Endothelial cell of umbilical vein (primary cell): ENCODE measurements at regions not wholly inside any gene's neighbourhood (a gene's known extent, or its start where the extent isn't known, plus 50 kb on each side); places are given as distances from the start of the nearest gene placed in this dataset.

Experiments used
- BruUV-seq: library from RNA; stranded (reverse); fragments of 400-500 nt; replicated peaks from 2 replicates; lab custom pipeline; 2021; lab: Mats Ljungman, UMichigan
- CTCF ChIA-PET: fragments of 300-600, 350-600 bp; sonication (Branson Sonifier 250); formaldehyde crosslinking; loops from one replicate; lab custom pipeline; 2021; ENCODE audit warnings: antibody characterized with exemption, inconsistent platforms; lab: Charles Lee
- POLR2A ChIA-PET: fragments of 300-600, 350-600 bp; sonication (Branson Sonifier 250); formaldehyde crosslinking; loops from one replicate; lab custom pipeline; 2021; ENCODE audit warnings: antibody characterized with exemption, inconsistent platforms; lab: Charles Lee
- DNase-seq: peaks from one replicate; pipeline ENCODE4 v3.0.0-alpha.2; 2011; ENCODE audit warnings: low read depth, low spot score
- FAIRE-seq: peaks from 2 replicates; lab custom pipeline; 2011; peaks lifted over from hg19 to GRCh38; lab: Jason Lieb, UNC
- H2AFZ ChIP-seq: 2 replicates; pipeline ENCODE4 v1.6.0; 2012; ENCODE audit warnings: low read depth, low read length, control low read depth, inconsistent platforms
- H3K27ac ChIP-seq: 2 replicates; pipeline ENCODE4 v1.5.1; 2011; ENCODE audit warnings: low read depth, mild to moderate bottlenecking, control low read depth, low read length, moderate library complexity; ENCODE audit not compliant: insufficient read depth
- H3K27me3 ChIP-seq, 2 experiments: 2 replicates each; pipeline versions ENCODE4 v1.6.0 to v1.6.1; 2011; ENCODE audit warnings: low read length in 2 of 2, mixed read lengths in 1 of 2; ENCODE audit not compliant: control insufficient read depth in 2 of 2, insufficient read depth in 2 of 2
- H3K36me3 ChIP-seq, 2 experiments: 2 replicates in 1 of 2; 3 replicates in 1 of 2; pipeline ENCODE4 v1.5.1; 2011; ENCODE audit warnings: low read length in 2 of 2, mild to moderate bottlenecking in 1 of 2, moderate library complexity in 1 of 2; ENCODE audit not compliant: control insufficient read depth in 2 of 2, insufficient read depth in 2 of 2; ENCODE audit errors: extremely low read depth in 1 of 2
- H3K4me1 ChIP-seq: 3 replicates; pipeline ENCODE4 v1.5.1; 2011; ENCODE audit warnings: mild to moderate bottlenecking, low read length; ENCODE audit not compliant: control insufficient read depth, insufficient read depth; ENCODE audit errors: extremely low read depth
- H3K4me2 ChIP-seq: 2 replicates; pipeline ENCODE4 v1.6.1; 2011; ENCODE audit warnings: low read length, control low read depth, mixed read lengths; ENCODE audit not compliant: insufficient read depth
- H3K4me3 ChIP-seq, 3 experiments: fragments of 200-600 bp in 1 of 3; sonication (generic), shearing (Covaris generic) in 1 of 3; replicated peaks in 1 of 3; 2 replicates each; pipeline ENCODE4 v1.5.1; 2011 to 2016; ENCODE audit warnings: control low read depth in 3 of 3, low read length in 3 of 3, mild to moderate bottlenecking in 2 of 3, inconsistent platforms in 1 of 3, low read depth in 1 of 3, moderate library complexity in 1 of 3; ENCODE audit not compliant: insufficient read depth in 1 of 3
- H3K79me2 ChIP-seq: 2 replicates; pipeline ENCODE4 v1.6.0; 2012; ENCODE audit warnings: low read length, inconsistent platforms; ENCODE audit not compliant: control insufficient read depth, insufficient read depth
- H3K9ac ChIP-seq: replicated peaks from 2 replicates; pipeline ENCODE3; 2011; ENCODE audit warnings: low read length, control low read depth; ENCODE audit not compliant: insufficient read depth; ENCODE audit errors: extremely low read depth
- H3K9me1 ChIP-seq: replicated peaks from 3 replicates; pipeline ENCODE4 v1.6.0; 2011; ENCODE audit warnings: mild to moderate bottlenecking, low read length; ENCODE audit not compliant: control insufficient read depth, insufficient read depth; ENCODE audit errors: extremely low read depth
- H3K9me3 ChIP-seq: replicated peaks from 2 replicates; pipeline ENCODE4 v1.5.1; 2012; ENCODE audit warnings: low read length, inconsistent platforms; ENCODE audit not compliant: control insufficient read depth, insufficient read depth
- H4K20me1 ChIP-seq: replicated peaks from 2 replicates; pipeline ENCODE3; 2011; ENCODE audit warnings: mild to moderate bottlenecking, low read length; ENCODE audit not compliant: control insufficient read depth, insufficient read depth; ENCODE audit errors: extremely low read depth
- CTCF ChIP-seq, 2 donors: IDR thresholded peaks; 1 replicate in 1 of 2; 2 replicates in 1 of 2; pipeline ENCODE4 v1.5.1; 2011; ENCODE audit warnings: low read length in 2 of 2, mild to moderate bottlenecking in 2 of 2, moderate library complexity in 2 of 2, control low read depth in 1 of 2, inconsistent platforms in 1 of 2, low read depth in 1 of 2; ENCODE audit not compliant: insufficient read depth in 1 of 2; ENCODE audit errors: extremely low read depth in 1 of 2
- EZH2 ChIP-seq: IDR thresholded peaks from 2 replicates; pipeline ENCODE4 v1.6.1; 2012; ENCODE audit warnings: borderline replicate concordance, low read depth, mild to moderate bottlenecking, moderate library complexity, low read length, inconsistent platforms; ENCODE audit not compliant: severe bottlenecking
- FOS ChIP-seq: IDR thresholded peaks from 2 replicates; pipeline ENCODE4 v1.6.1; 2011; ENCODE audit warnings: mild to moderate bottlenecking, low read length, moderate library complexity, borderline replicate concordance; ENCODE audit not compliant: insufficient read depth
- GATA2 ChIP-seq: IDR thresholded peaks from 2 replicates; pipeline ENCODE4 v1.7.0; 2011; ENCODE audit warnings: low read depth, mild to moderate bottlenecking, moderate library complexity, mixed read lengths, low read length; ENCODE audit not compliant: insufficient read length, insufficient read depth
- JUN ChIP-seq: IDR thresholded peaks from 2 replicates; pipeline ENCODE4 v1.6.1; 2011; ENCODE audit warnings: borderline replicate concordance, low read depth; ENCODE audit not compliant: insufficient read length, insufficient read depth
- MAX ChIP-seq: IDR thresholded peaks from 2 replicates; pipeline ENCODE4 v1.6.1; 2011; ENCODE audit not compliant: insufficient read depth, insufficient read length
- MYC ChIP-seq: IDR thresholded peaks from one replicate; pipeline ENCODE4 v1.6.1; 2011; ENCODE audit warnings: mild to moderate bottlenecking, low read depth, low read length
- POLR2A ChIP-seq: IDR thresholded peaks from 2 replicates; pipeline ENCODE4 v1.6.1; 2012; ENCODE audit warnings: low read depth, mild to moderate bottlenecking, control low read depth, low read length
- POLR2AphosphoS5 ChIP-seq: IDR thresholded peaks from 2 replicates; pipeline ENCODE4 v1.6.1; 2012; ENCODE audit warnings: low read depth, mild to moderate bottlenecking, control low read depth, low read length, moderate library complexity; ENCODE audit not compliant: insufficient read depth
- dilution Hi-C: fragments of 300-500 bp; cut with MboI; formaldehyde crosslinking; loops from one replicate; pipeline ENCODE4 v1.15.0; 2019; ENCODE audit warnings: low sequenced_read_pairs; ENCODE audit not compliant: extremely low pct_ligation_motif_present
- intact Hi-C: fragments of 100-400 bp; cut with micrococcal nuclease; formaldehyde crosslinking; loops from one replicate; pipeline ENCODE4 v1.10.0; 2022

DNA sequence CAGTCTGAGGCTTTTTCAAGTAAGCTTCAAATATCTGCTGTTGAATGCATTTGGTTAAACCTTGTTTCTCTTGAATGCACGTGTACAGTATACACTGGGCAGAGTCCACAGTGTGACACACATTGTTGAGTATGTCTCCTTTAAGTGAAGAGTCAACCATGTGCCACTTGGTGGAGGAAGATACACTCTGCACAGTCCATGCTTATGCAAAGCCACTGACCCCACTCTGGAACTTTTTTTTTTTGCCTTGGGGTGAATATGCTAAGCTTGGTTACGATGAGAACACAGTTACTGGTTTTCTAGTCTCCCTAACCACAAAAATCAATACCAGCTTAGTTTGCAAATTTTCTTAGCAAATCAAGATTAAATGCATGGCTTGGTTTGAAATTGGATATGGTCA, 186.8 kb upstream of the VIPR2 start:
- Histone ChIP-seq H3K9me1 (no peaks in the 10 kb centered on the region), H3K36me3 (no peaks in the 10 kb centered on the region), H3K4me2 (no peak overlapping the region), H2AFZ (no peak overlapping the region), H3K27ac (no peak overlapping the region), H3K4me1 (no peaks in the 10 kb centered on the region), H3K9me3 (no peaks in the 10 kb centered on the region), H3K9ac (no peak overlapping the region), H3K27me3 (no peaks in the 10 kb centered on the region), H4K20me1 (no peaks in the 10 kb centered on the region), H3K4me3 (no peak overlapping the region), H3K79me2 (no peaks in the 10 kb centered on the region)
- dilution Hi-C loops: no loop called here
- no TSS peak for BruUV-seq
- ChIA-PET CTCF (no interaction called here), POLR2A (no interaction called here)
- DNase-seq: no peak
- FAIRE-seq: no peak
- intact Hi-C loops: no loop called here
- TF ChIP-seq JUN (no peak), FOS (no peak), MYC (no peak), POLR2AphosphoS5 (no peak), EZH2 (no peak)

DNA sequence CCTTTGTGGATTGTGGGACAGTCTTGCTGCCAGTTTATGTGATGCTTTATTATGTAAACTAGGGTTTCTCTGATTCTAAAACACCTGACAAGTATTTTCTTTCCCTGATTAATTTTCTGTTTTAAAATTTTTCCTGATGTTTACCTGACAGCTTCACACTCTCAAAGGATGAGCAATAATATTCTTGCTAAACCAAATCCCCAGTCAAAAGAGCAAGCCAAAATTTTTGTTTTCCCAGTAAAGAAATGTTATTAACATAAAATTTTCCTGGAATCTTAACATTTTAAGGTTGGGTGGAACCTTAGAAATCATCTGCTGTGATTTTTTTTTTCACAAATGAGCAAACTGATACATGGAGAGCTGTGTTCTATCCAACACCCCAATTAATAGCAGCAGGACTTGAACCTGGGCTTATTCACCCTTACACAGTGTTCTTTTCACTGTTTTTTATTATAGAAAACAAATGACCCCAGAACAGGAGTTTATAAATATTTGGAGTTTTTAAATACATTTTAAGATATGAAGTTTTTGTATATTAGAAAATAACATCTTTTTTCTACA, 185.2 kb upstream of the VIPR2 start:
- dilution Hi-C loops: no loop called here
- BruUV-seq: no TSS peak
- POLR2A ChIA-PET: no interaction called here

More for the DNA sequence above, 185.2 kb upstream of the VIPR2 start:
- no peak overlapping the region for H3K27ac ChIP-seq
- no peak overlapping the region for H2AFZ ChIP-seq
- no peak overlapping the region for H3K9ac ChIP-seq
- CTCF ChIA-PET: no interaction called here
- no peak overlapping the region for H3K4me3 ChIP-seq
- no peak overlapping the region for H3K4me2 ChIP-seq
- no peaks in the 10 kb centered on the region for H3K9me1 ChIP-seq
- no peaks in the 10 kb centered on the region for H4K20me1 ChIP-seq
- H3K79me2 ChIP-seq: no peaks in the 10 kb centered on the region
- no peaks in the 10 kb centered on the region for H3K36me3 ChIP-seq
- FAIRE-seq (no peak), DNase-seq (no peak)
- TF ChIP-seq CTCF (IDR thresholded peaks at IDR 0.05; ENCODE audit: extremely low read depth in 1 of 2, insufficient read depth in 1 of 2, low read depth in 1 of 2, low read length in 2 of 2) (no peak), EZH2 (no peak), POLR2A (no peak), GATA2 (no peak), MAX (no peak), FOS (no peak), POLR2AphosphoS5 (no peak), MYC (no peak), JUN (no peak)
- intact Hi-C loops: no loop called here
- no peaks in the 10 kb centered on the region for H3K9me3 ChIP-seq
- H3K27me3 ChIP-seq: no peaks in the 10 kb centered on the region
- H3K4me1 ChIP-seq: no peaks in the 10 kb centered on the region
